SK-N-SH (cell line): ENCODE measurements at regions not wholly inside any gene's neighbourhood (a gene's known extent, or its start where the extent isn't known, plus 50 kb on each side); places are given as distances from the start of the nearest gene placed in this dataset.
"Not testable (repeated sequence)": the region's sequence is repeated elsewhere in the genome, so short reads cannot be mapped to it uniquely, and the experiment has no call there.

Source experiments
- CTCF ChIA-PET: fragments of 300-600, 350-600 bp; formaldehyde crosslinking; extraction: SDS; loops from one replicate; lab custom pipeline; 2021; lab: Yijun Ruan, JAX
- POLR2A ChIA-PET: fragments of 350-600 bp; sonication (Branson Sonifier 250); formaldehyde crosslinking; extraction: SDS; loops from one replicate; lab custom pipeline; 2020; ENCODE audit warnings: antibody characterized with exemption, inconsistent platforms; lab: Yijun Ruan, JAX
- DNase-seq: peaks from one replicate; pipeline ENCODE4 v3.0.0; 2012
- H2AFZ ChIP-seq: fragments of 200-600 bp; sonication (generic); 2 replicates; pipeline ENCODE4 v1.8.1; 2016; ENCODE audit warnings: antibody characterized with exemption, mild to moderate bottlenecking, low read depth
- H3F3A ChIP-seq: fragments of 200-600 bp; sonication (generic); replicated peaks from 2 replicates; pipeline ENCODE3; 2016; ENCODE audit warnings: antibody characterized with exemption, mild to moderate bottlenecking; ENCODE audit not compliant: insufficient read depth
- H3K27ac ChIP-seq, 2 experiments: fragments of 200-500 bp in 1 of 2; fragments of 200-600 bp in 1 of 2; sonication (Bioruptor generic) in 1 of 2; sonication (generic), shearing (Covaris generic) in 1 of 2; 2 replicates each; pipeline versions ENCODE4 v1.5.1 to v1.6.1; 2014 to 2016; ENCODE audit warnings: low read depth in 2 of 2, inconsistent platforms in 1 of 2, low read length in 1 of 2, mild to moderate bottlenecking in 1 of 2, mixed read lengths in 1 of 2
- H3K27me3 ChIP-seq: fragments of 200-600 bp; sonication (generic), shearing (Covaris generic); 2 replicates; pipeline ENCODE4 v1.6.1; 2016; ENCODE audit warnings: mixed run types; ENCODE audit not compliant: insufficient read depth
- H3K36me3 ChIP-seq, 2 experiments: fragments of 200-500 bp in 1 of 2; fragments of 200-600 bp in 1 of 2; sonication (Bioruptor generic) in 1 of 2; sonication (generic) in 1 of 2; replicated peaks in 1 of 2; 2 replicates each; pipeline versions ENCODE3 to v1.5.1; 2014 to 2016; ENCODE audit warnings: low read length in 1 of 2, mild to moderate bottlenecking in 1 of 2; ENCODE audit not compliant: insufficient read depth in 2 of 2, control insufficient read depth in 1 of 2
- H3K4me1 ChIP-seq, 2 experiments: fragments of 200-500 bp in 1 of 2; fragments of 200-600 bp in 1 of 2; sonication (Bioruptor generic) in 1 of 2; sonication (generic), shearing (Covaris generic) in 1 of 2; 2 replicates each; pipeline versions ENCODE4 v1.5.1 to v1.6.1; 2014 to 2016; ENCODE audit warnings: low read depth in 1 of 2, low read length in 1 of 2, mixed run types in 1 of 2; ENCODE audit not compliant: insufficient read depth in 2 of 2, control insufficient read depth in 1 of 2
- H3K4me2 ChIP-seq: fragments of 200-600 bp; sonication (generic), shearing (Covaris generic); 2 replicates; pipeline ENCODE4 v1.6.1; 2017; ENCODE audit warnings: mixed run types
- H3K4me3 ChIP-seq, 2 experiments: fragments of 200-500 bp in 1 of 2; fragments of 200-600 bp in 1 of 2; sonication (Bioruptor generic) in 1 of 2; sonication (generic), shearing (Covaris generic) in 1 of 2; 2 replicates each; pipeline versions ENCODE4 v1.5.1 to v1.8.1; 2014 to 2016; ENCODE audit warnings: low read depth in 2 of 2, inconsistent platforms in 1 of 2, low read length in 1 of 2, mild to moderate bottlenecking in 1 of 2, mixed read lengths in 1 of 2, moderate library complexity in 1 of 2
- H3K79me2 ChIP-seq: fragments of 200-600 bp; sonication (generic); 2 replicates; pipeline ENCODE4 v1.8.1; 2017; ENCODE audit warnings: mild to moderate bottlenecking; ENCODE audit not compliant: insufficient read depth
- H3K9ac ChIP-seq: fragments of 200-600 bp; sonication (generic); 2 replicates; pipeline ENCODE4 v1.6.1; 2017; ENCODE audit warnings: mixed run types
- H3K9me2 ChIP-seq: fragments of 200-600 bp; sonication (generic); 2 replicates; pipeline ENCODE4 v1.6.1; 2017; ENCODE audit warnings: mixed run types
- H3K9me3 ChIP-seq: fragments of 200-600 bp; sonication (generic); 2 replicates; pipeline ENCODE4 v1.6.1; 2017; ENCODE audit warnings: mixed run types, mild to moderate bottlenecking, moderate library complexity
- H4K20me1 ChIP-seq: fragments of 200-600 bp; sonication (generic); 2 replicates; pipeline ENCODE4 v1.6.1; 2017; ENCODE audit warnings: mild to moderate bottlenecking, mixed run types; ENCODE audit not compliant: insufficient read depth
- CHD2 ChIP-seq: fragments of 150-350 bp; IDR thresholded peaks from 2 replicates; pipeline ENCODE4 v1.6.1; 2018; ENCODE audit warnings: low read length; ENCODE audit not compliant: partially characterized antibody
- EZH2phosphoT487 ChIP-seq: fragments of 200-600 bp; sonication (generic); IDR thresholded peaks from 2 replicates; pipeline ENCODE4 v1.6.1; 2017; ENCODE audit warnings: low read depth, mixed run types, mild to moderate bottlenecking, antibody characterized with exemption, moderate library complexity, borderline replicate concordance
- MAX ChIP-seq: IDR thresholded peaks from 2 replicates; pipeline ENCODE4 v1.4.0; 2012; ENCODE audit warnings: low read depth
- MXI1 ChIP-seq: IDR thresholded peaks from 2 replicates; pipeline ENCODE4 v1.6.1; 2012; ENCODE audit warnings: mild to moderate bottlenecking, low read depth, low read length, improper control_type of control experiment
- NRF1 ChIP-seq: IDR thresholded peaks from 2 replicates; pipeline ENCODE4 v1.6.1; 2012; ENCODE audit warnings: low read depth, mild to moderate bottlenecking, low read length
- RCOR1 ChIP-seq: fragments of 150-350 bp; IDR thresholded peaks from 2 replicates; pipeline ENCODE4 v1.6.1; 2017; ENCODE audit warnings: antibody characterized with exemption, low read length
- RFX5 ChIP-seq: IDR thresholded peaks from 2 replicates; pipeline ENCODE4 v1.6.1; 2012; ENCODE audit warnings: mild to moderate bottlenecking, improper control_type of control experiment, low read length
- TAF1 ChIP-seq: IDR thresholded peaks from 2 replicates; pipeline ENCODE4 v1.6.1; 2012; ENCODE audit warnings: low read depth, mild to moderate bottlenecking, low read length, moderate library complexity, borderline replicate concordance
- WGBS: methylation state at CpG from one replicate; pipeline ENCODE4 v1.1.6; 2017; ENCODE audit warnings: low lambda C conversion rate; 5-methylcytosine and 5-hydroxymethylcytosine counted together

GRCh38 chr12:112627851-112628250, 163.7 kb upstream of the RPH3A start:
- ChIA-PET POLR2A (interaction anchor here (0.6 kb wide), 1 partner anchor 1147 kb away, joined by 7 read pairs; no protein-coding TSS in a partner anchor), CTCF (no interaction called here)
- H3K9ac ChIP-seq: no peak overlapping the region
- H2AFZ ChIP-seq: no peak overlapping the region
- no peaks in the 10 kb centered on the region for H3K36me3 ChIP-seq
- DNase-seq: no peak
- H3K4me3 ChIP-seq: no peak overlapping the region
- H3K4me1 ChIP-seq: no peaks in the 10 kb centered on the region
- H3K9me2 ChIP-seq: no peaks in the 10 kb centered on the region
- TF ChIP-seq MXI1 (no peak), RCOR1 (no peak)
- no peaks in the 10 kb centered on the region for H3K27me3 ChIP-seq
- no peaks in the 10 kb centered on the region for H3K9me3 ChIP-seq
- H4K20me1 ChIP-seq: no peaks in the 10 kb centered on the region
- 39% methylated on average over 7 of the region's 7 CpGs for WGBS
- no peaks in the 10 kb centered on the region for H3K79me2 ChIP-seq
- H3K4me2 ChIP-seq: no peak overlapping the region
- no peak overlapping the region for H3K27ac ChIP-seq
- no peaks in the 10 kb centered on the region for H3F3A ChIP-seq

GRCh38 chr12:112631974-112632373, 159.6 kb upstream of the RPH3A start:
- H3K27me3 ChIP-seq, DNase-seq, H3K9ac ChIP-seq, H3K9me2 ChIP-seq, H3K4me2 ChIP-seq, H3K36me3 ChIP-seq, H3F3A ChIP-seq, H3K4me1 ChIP-seq, H3K79me2 ChIP-seq, CTCF ChIA-PET, H3K4me3 ChIP-seq, H3K27ac ChIP-seq, POLR2A ChIA-PET, H3K9me3 ChIP-seq, H4K20me1 ChIP-seq, H2AFZ ChIP-seq: not testable (repeated sequence)
- 21% methylated on average over 2 of the region's 2 CpGs for WGBS

- Histone ChIP-seq H3K9me3 (no peaks in the 10 kb centered on the region), H4K20me1 (no peaks in the 10 kb centered on the region), H3K4me1 (no peaks in the 10 kb centered on the region), H3K4me2 (no peak overlapping the region), H3K79me2 (no peaks in the 10 kb centered on the region), H3K9ac (no peak overlapping the region), H3K9me2 (no peaks in the 10 kb centered on the region), H2AFZ (no peak overlapping the region), H3K4me3 (no peak overlapping the region), H3K27ac (no peak overlapping the region), H3K27me3 (no peaks in the 10 kb centered on the region), H3F3A (no peaks in the 10 kb centered on the region), H3K36me3 (no peaks in the 10 kb centered on the region)
- TF ChIP-seq TAF1 (no peak), MAX (no peak), EZH2phosphoT487 (no peak), RFX5 (no peak), NRF1 (no peak), CHD2 (no peak)
- POLR2A ChIA-PET: no interaction called here
- CTCF ChIA-PET: no interaction called here
- WGBS: 30% methylated on average over 1 of the region's 1 CpG
- no peak for DNase-seq
These were observed 156.5 kb upstream of the RPH3A start for GRCh38 chr12:112635036-112635435.
